Omental fat pad (tissue), 3 donors: ENCODE measurements at regions not wholly inside any gene's neighbourhood (a gene's known extent, or its start where the extent isn't known, plus 50 kb on each side); places are given as distances from the start of the nearest gene placed in this dataset.
"Not testable (repeated sequence)": the region's sequence is repeated elsewhere in the genome, so short reads cannot be mapped to it uniquely, and the experiment has no call there.

Source experiments
- ATAC-seq: fragments of 150-250 bp; one replicate; pipeline ENCODE4 v1.9.1; 2016; ENCODE audit warnings: mild to moderate bottlenecking, moderate library complexity; ENCODE audit not compliant: low FRiP score
- DNase-seq: peaks from one replicate; pipeline ENCODE4 v3.0.0-alpha.2; 2019; ENCODE audit warnings: low spot score
- TF ChIP-seq, protein P1 (sequence below), 3 donors: fragments of 450-650 bp; IDR thresholded peaks; one replicate each; pipeline ENCODE4 v1.5.1; 2016 to 2017; ENCODE audit warnings: antibody characterized with exemption in 3 of 3, mild to moderate bottlenecking in 3 of 3, moderate library complexity in 2 of 3

DNA sequence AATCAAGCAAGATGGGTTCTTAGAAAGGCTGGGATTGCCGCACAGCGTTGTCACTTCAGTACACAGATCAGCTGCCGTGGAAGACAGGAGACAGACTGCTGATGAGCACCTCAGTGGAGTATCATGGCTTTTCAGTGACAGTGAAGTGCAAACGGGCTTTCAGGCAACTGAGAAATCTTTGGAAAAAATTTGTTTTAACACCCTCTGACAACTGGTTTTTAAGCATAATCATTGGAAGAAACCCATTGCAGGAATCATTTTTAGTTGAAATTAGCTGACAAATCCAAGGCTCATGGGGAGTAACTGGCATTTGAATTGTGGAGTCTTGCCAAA lies 418.8 kb downstream of the OTOL1 start:
- no peak for ATAC-seq
- TF ChIP-seq, protein P1, sequence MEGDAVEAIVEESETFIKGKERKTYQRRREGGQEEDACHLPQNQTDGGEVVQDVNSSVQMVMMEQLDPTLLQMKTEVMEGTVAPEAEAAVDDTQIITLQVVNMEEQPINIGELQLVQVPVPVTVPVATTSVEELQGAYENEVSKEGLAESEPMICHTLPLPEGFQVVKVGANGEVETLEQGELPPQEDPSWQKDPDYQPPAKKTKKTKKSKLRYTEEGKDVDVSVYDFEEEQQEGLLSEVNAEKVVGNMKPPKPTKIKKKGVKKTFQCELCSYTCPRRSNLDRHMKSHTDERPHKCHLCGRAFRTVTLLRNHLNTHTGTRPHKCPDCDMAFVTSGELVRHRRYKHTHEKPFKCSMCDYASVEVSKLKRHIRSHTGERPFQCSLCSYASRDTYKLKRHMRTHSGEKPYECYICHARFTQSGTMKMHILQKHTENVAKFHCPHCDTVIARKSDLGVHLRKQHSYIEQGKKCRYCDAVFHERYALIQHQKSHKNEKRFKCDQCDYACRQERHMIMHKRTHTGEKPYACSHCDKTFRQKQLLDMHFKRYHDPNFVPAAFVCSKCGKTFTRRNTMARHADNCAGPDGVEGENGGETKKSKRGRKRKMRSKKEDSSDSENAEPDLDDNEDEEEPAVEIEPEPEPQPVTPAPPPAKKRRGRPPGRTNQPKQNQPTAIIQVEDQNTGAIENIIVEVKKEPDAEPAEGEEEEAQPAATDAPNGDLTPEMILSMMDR (IDR thresholded peaks at IDR 0.05) = no peak
- no peak for DNase-seq

DNA sequence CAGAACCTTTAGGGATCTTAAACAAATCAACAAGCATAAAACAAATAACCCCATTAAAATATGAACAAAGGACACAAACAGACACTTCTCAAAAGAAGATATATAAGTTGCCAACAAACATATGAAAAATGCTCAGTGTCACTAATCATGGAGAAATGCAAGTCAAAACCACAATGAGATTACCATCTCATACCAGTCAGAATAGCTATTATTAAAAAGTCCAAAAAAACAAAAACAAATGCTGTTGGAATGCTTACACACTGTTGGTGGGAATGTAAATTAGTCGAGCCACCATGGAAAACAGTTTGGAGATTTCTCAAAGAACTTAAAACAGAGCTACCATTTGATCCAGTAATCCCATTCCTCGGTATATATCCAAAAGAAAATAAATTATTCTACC lies 423.6 kb downstream of the OTOL1 start:
- ATAC-seq = no peak
- no peak for DNase-seq
- TF ChIP-seq, protein P1 (IDR thresholded peaks at IDR 0.05) = no peak

DNA sequence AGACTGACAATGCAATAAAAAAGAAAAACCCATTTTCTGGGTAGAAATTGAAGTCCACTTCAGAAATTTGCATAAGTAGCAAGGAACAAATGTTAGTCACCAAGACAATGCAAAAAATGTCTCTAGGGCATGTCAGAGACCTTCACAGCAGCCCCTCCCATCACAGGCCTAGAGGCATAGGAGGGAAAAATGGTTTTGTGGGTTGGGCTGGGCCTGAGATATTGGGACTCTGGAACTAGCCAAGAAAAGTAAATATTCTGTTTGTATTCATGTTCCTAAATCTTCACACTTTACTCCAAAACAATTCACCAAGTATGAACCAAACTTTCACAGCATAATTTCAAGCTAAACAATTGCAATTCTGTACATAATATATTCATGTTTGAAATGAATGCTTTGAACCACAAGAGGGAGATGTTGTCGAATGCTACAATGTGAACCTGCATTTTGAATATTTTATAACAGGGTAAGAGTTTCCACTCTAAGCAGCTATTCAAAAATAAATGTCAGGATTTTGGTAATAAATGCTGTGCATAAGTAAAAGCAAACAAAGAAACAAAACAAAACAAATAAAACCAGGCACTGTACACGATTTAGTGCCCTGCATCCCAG lies 429.2 kb downstream of the OTOL1 start:
- TF ChIP-seq, protein P1 (IDR thresholded peaks at IDR 0.05) = no peak
- ATAC-seq (no peak), DNase-seq (no peak)

DNA sequence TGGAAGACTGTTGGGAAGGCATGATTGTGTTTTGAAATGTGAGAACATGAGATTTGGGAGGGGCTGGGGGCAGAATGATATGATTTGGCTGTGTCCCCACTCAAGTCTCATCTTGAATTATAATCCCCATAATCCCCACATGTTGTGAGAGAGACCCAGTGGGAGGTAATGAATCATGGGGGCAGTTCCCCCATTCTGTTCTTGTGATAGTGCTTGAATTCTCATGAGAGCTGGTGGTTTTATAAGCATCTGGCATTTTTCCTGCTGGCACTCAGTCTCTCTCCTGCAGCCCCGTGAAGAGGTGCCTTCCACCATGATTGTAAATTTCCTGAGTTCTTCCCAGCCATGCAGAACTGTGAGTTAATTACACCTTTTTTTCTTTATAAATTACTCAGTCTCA lies 430.5 kb downstream of the OTOL1 start:
- no peak for ATAC-seq
- DNase-seq = no peak
- TF ChIP-seq, protein P1 (IDR thresholded peaks at IDR 0.05) = no peak

DNA sequence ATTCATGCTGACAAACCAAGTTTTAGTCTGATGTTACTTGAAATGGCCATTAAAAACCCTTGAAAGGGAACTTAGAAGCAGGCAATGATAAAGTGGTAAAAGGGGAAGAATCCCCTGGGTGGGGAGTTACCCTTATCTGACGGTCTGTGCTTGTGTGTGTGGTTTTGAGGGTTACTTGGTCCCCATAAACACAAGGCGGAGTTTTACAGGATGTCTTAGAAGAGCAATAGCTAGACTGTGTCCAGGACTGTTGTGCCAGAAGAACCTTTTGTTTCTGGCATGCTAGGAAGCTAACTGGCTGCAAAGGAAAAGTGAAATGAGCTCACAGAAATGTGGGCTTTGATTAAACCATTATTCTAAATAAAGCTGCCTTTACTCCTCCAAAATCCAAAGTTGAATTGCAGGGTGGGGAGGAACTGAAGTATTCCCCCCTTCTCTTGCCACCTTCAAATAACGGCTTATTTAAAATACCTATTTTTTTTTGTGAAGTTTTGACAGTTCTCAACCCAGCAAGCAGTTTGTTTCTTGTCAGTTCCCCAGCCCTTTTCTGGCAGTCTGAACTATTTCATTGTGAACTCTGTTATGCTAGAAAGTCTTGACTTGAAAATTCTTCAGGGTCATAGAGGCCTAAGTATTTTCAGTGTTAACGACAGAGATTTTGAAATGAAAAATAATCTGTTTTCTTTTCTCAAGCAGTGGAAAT lies 443.5 kb downstream of the OTOL1 start:
- ATAC-seq = no peak
- TF ChIP-seq, protein P1 (IDR thresholded peaks at IDR 0.05) = no peak
- no peak for DNase-seq

DNA sequence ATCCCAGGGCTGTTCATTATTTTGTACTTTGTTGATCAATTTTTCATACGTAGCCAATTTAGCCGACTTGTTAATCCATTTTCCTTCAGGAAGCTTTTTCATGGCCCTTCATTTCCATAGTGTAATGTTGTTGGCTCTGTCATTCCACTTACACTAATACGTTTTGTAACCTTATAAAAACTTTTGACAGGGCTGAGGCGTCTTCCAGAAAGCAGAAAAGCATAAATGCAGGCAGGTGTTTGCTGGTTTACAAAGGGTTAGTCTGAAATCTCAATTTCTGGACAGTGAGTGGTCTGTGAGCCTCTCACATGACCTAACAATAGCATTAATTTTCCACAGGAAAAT lies 444.0 kb downstream of the OTOL1 start:
- TF ChIP-seq, protein P1 (IDR thresholded peaks at IDR 0.05) = no peak
- DNase-seq (no peak), ATAC-seq (no peak)

DNA sequence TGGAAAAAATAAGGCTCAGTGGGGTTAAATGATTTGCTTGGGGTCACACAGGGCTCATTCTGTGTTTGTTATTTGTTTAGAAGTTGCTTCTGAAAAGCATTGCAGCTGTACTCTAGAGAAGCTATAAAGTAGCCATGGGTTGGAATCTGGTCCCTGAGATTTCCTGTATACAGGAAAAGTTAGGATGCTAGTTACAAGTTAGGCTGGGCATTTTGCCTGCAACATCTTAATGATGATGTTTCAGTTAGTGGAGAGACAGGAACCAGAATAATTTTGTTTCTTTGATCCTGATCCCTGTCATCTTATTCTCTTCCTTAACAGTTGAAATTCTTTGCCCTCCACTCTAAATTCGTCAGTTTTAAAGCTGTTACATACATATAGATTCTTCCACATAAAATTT lies 445.3 kb downstream of the OTOL1 start:
- TF ChIP-seq, protein P1 (IDR thresholded peaks at IDR 0.05) = no peak
- DNase-seq = no peak
- no peak for ATAC-seq

DNA sequence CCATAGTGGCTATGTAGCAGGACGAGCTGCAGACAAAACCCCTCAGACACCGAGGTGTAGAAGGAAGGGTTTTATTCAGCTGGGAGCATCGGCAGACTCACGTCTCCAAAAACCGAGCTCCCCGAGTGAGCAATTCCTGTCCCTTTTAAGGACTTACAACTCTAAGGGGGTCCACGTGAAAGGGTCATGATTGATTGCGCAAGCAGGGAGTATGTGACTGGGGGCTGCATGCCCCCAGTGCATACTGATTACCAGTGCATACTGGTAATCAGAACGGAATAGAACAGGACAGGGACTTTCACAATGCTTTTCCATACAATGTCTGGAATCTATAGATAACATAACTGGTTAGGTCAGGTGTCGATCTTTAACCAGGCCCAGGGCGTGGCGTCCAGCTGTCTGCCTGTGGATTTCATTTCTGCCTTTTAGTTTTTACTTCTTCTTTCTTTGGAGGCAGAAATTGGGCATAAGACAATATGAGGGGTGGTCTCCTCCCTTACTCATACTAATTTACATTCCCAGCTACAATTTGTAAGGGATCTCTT lies 447.3 kb downstream of the OTOL1 start:
- not testable (repeated sequence) for DNase-seq, ATAC-seq
